ENCODE measurements at regions not wholly inside any gene's neighbourhood (a gene's known extent, or its start where the extent isn't known, plus 50 kb on each side); places are given as distances from the start of the nearest gene placed in this dataset.

DNA sequence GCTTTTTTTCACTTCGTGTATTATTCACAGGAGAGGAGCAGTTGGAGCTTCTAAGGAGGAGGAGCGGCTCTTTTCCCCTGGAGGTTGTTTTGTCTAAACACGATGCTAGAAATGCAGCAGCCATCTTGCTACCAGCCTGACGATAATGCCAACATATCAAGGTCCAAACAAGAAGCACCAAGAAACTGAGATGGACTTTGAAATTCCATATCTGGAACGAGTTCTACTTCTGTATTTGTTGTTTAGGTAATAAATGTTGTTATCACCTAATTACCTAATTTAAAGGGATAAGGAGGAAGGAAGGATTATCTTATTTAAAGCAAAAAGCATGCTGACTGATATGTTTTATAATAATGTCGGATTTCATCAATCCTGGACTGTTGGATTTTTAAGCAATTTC is 174.4 kb upstream of the TMPO start:
- POLR2A ChIA-PET, result no interaction called here
- DNase-seq (ENCODE audit: extremely low spot score), result no peak
- no peak for TF ChIP-seq BHLHE40 (IDR thresholded peaks at IDR 0.05; ENCODE audit: borderline replicate concordance)
- CTCF ChIA-PET, result no interaction called here

DNA sequence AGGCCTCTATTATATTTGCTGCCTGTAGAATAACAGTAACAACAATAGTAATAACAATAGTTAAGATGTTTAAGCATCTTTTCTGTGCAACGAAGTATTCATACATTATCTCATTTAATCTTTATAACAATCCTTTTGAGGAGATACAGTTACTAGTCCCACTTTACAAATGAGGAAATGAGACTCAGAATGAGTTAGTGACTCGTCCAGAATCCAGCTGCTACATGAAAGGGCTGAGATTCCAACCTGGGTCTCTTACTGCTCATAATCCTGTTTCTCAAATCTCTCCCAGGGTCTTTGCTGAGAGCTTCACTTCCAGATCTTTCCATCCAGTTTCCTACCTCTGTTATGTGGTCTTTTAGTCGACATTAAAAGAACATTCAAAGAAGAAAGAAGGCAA is 173.7 kb upstream of the TMPO start:
- ChIA-PET CTCF (no interaction called here), POLR2A (no interaction called here)
- TF ChIP-seq ZNF384 (IDR thresholded peaks at IDR 0.05) (no peak), ELF4 (IDR thresholded peaks at IDR 0.05) (no peak), HDGF (IDR thresholded peaks at IDR 0.05; ENCODE audit: borderline replicate concordance) (no peak), TARDBP (IDR thresholded peaks at IDR 0.05) (no peak), LEF1 (IDR thresholded peaks at IDR 0.05; ENCODE audit: borderline replicate concordance) (no peak), FOXM1 (IDR thresholded peaks at IDR 0.05; ENCODE audit: borderline replicate concordance) (no peak), L3MBTL2 (conservative IDR thresholded peaks at IDR 0.05) (no peak), FOXA1 (IDR thresholded peaks at IDR 0.05) (no peak), CTBP1 (IDR thresholded peaks at IDR 0.05; ENCODE audit: borderline replicate concordance) (no peak), NFRKB (IDR thresholded peaks at IDR 0.05) (no peak), BHLHE40 (IDR thresholded peaks at IDR 0.05; ENCODE audit: borderline replicate concordance) (no peak), FOXK2 (IDR thresholded peaks at IDR 0.05) (no peak), ARNT (IDR thresholded peaks at IDR 0.05) (no peak), SP1 (IDR thresholded peaks at IDR 0.05) (no peak), SUZ12 (IDR thresholded peaks at IDR 0.05) (no peak)
- TF ChIP-seq, protein P1, sequence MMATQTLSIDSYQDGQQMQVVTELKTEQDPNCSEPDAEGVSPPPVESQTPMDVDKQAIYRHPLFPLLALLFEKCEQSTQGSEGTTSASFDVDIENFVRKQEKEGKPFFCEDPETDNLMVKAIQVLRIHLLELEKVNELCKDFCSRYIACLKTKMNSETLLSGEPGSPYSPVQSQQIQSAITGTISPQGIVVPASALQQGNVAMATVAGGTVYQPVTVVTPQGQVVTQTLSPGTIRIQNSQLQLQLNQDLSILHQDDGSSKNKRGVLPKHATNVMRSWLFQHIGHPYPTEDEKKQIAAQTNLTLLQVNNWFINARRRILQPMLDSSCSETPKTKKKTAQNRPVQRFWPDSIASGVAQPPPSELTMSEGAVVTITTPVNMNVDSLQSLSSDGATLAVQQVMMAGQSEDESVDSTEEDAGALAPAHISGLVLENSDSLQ (IDR thresholded peaks at IDR 0.05), result no peak
- no peak for DNase-seq (ENCODE audit: extremely low spot score)

- ChIA-PET CTCF (no interaction called here), POLR2A (no interaction called here)
- no peak for TF ChIP-seq FOXA1 (IDR thresholded peaks at IDR 0.05)
- no peak for TF ChIP-seq FOXK2 (IDR thresholded peaks at IDR 0.05)
- TF ChIP-seq ZNF384 (IDR thresholded peaks at IDR 0.05), result no peak
- TF ChIP-seq BHLHE40 (IDR thresholded peaks at IDR 0.05; ENCODE audit: borderline replicate concordance), result no peak
- TF ChIP-seq HDGF (IDR thresholded peaks at IDR 0.05; ENCODE audit: borderline replicate concordance), result no peak
- TF ChIP-seq FOXM1 (IDR thresholded peaks at IDR 0.05; ENCODE audit: borderline replicate concordance), result no peak
- no peak for TF ChIP-seq SP1 (IDR thresholded peaks at IDR 0.05)
- no peak for TF ChIP-seq NFRKB (IDR thresholded peaks at IDR 0.05)
- no peak for TF ChIP-seq LEF1 (IDR thresholded peaks at IDR 0.05; ENCODE audit: borderline replicate concordance)
- no peak for TF ChIP-seq TARDBP (IDR thresholded peaks at IDR 0.05)
- TF ChIP-seq L3MBTL2 (conservative IDR thresholded peaks at IDR 0.05), result no peak
- no peak for TF ChIP-seq CTBP1 (IDR thresholded peaks at IDR 0.05; ENCODE audit: borderline replicate concordance)
- TF ChIP-seq, protein P1 (IDR thresholded peaks at IDR 0.05), result no peak
- TF ChIP-seq ELF4 (IDR thresholded peaks at IDR 0.05), result no peak
- no peak for TF ChIP-seq ARNT (IDR thresholded peaks at IDR 0.05)
- no peak for TF ChIP-seq SUZ12 (IDR thresholded peaks at IDR 0.05)
- DNase-seq (ENCODE audit: extremely low spot score), result no peak
Observed at GRCh38 chr12:98343002-98343567, 172.3 kb upstream of the TMPO start.

DNA sequence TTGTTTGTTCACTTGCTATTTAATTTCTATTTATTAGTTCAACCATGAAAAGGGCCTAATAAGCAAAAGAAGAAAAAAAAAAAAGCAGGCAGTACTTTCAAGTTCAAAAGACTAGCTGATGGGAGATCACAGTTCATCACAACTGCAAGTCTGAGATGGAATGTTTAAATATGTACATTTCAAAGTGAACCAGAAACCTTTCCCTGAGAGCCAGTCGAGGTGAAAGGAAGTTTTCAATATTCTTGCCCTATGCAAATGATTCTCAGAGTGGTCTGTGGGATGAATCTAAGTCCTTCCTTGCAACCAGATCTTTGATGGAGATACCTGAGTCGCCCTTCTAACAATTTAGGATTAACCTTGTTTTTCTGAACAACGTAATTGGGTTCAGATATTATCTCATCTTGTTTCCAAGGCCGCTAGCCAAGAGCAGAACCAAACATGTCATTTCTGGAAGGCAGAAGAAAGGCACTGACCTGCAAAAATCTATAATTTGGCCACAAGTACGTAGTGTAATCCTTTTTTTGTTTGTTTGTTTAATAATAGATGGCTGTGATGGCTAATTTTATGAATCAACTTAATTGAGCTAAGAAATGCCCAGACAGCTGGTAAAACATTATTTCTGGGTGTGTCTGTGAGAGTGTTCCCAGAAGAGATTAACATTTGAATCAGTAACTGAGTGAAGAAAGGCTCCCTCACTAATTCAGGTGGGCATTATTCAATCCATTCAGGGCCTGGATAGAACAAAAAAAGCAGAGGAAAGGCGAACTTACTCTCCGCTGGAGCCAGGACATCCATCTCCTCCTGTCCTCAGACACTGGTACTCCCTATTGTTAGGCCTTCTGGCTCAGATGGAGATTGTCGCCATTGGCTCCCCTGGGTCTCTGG is 171.1 kb upstream of the TMPO start:
- DNase-seq (ENCODE audit: extremely low spot score), result no peak
- CTCF ChIA-PET, result no interaction called here
- POLR2A ChIA-PET, result no interaction called here
- TF ChIP-seq ARNT (IDR thresholded peaks at IDR 0.05) (no peak), LEF1 (IDR thresholded peaks at IDR 0.05; ENCODE audit: borderline replicate concordance) (no peak), HDGF (IDR thresholded peaks at IDR 0.05; ENCODE audit: borderline replicate concordance) (no peak), FOXM1 (IDR thresholded peaks at IDR 0.05; ENCODE audit: borderline replicate concordance) (no peak), BHLHE40 (IDR thresholded peaks at IDR 0.05; ENCODE audit: borderline replicate concordance) (no peak), FOXA1 (IDR thresholded peaks at IDR 0.05) (no peak), L3MBTL2 (conservative IDR thresholded peaks at IDR 0.05) (no peak), ZNF384 (IDR thresholded peaks at IDR 0.05) (no peak)

GRCh38 chr12:98345308-98345876 is 170.0 kb upstream of the TMPO start:
- no peak for DNase-seq (ENCODE audit: extremely low spot score)
- CTCF ChIA-PET, result no interaction called here
- POLR2A ChIA-PET, result no interaction called here
- TF ChIP-seq SP1 (IDR thresholded peaks at IDR 0.05) (no peak), LEF1 (IDR thresholded peaks at IDR 0.05; ENCODE audit: borderline replicate concordance) (no peak), FOXA1 (IDR thresholded peaks at IDR 0.05) (no peak), TARDBP (IDR thresholded peaks at IDR 0.05) (no peak), SUZ12 (IDR thresholded peaks at IDR 0.05) (no peak), HDGF (IDR thresholded peaks at IDR 0.05; ENCODE audit: borderline replicate concordance) (no peak), NFRKB (IDR thresholded peaks at IDR 0.05) (no peak), L3MBTL2 (conservative IDR thresholded peaks at IDR 0.05) (no peak), BHLHE40 (IDR thresholded peaks at IDR 0.05; ENCODE audit: borderline replicate concordance) (no peak), CTBP1 (IDR thresholded peaks at IDR 0.05; ENCODE audit: borderline replicate concordance) (no peak), FOXK2 (IDR thresholded peaks at IDR 0.05) (no peak), ELF4 (IDR thresholded peaks at IDR 0.05) (no peak), ARNT (IDR thresholded peaks at IDR 0.05) (no peak), ZNF384 (IDR thresholded peaks at IDR 0.05) (no peak), FOXM1 (IDR thresholded peaks at IDR 0.05; ENCODE audit: borderline replicate concordance) (no peak)
- TF ChIP-seq, protein P1 (IDR thresholded peaks at IDR 0.05), result no peak
